Esophagus muscularis mucosa (tissue), 3 donors: ENCODE measurements at regions not wholly inside any gene's neighbourhood (a gene's known extent, or its start where the extent isn't known, plus 50 kb on each side); places are given as distances from the start of the nearest gene placed in this dataset.

ENCODE experiments used
- CTCF ChIP-seq, 3 experiments: fragments of 200-600 bp in 2 of 3; fragments of 450-650 bp in 1 of 3; sonication (generic) in 2 of 3; IDR thresholded peaks; one replicate each; pipeline ENCODE4 v1.5.1; 2017 to 2019; ENCODE audit warnings: antibody characterized with exemption in 3 of 3, mild to moderate bottlenecking in 2 of 3, moderate library complexity in 1 of 3
- POLR2A ChIP-seq: fragments of 450-650 bp; IDR thresholded peaks from one replicate; pipeline ENCODE4 v1.6.1; 2017; ENCODE audit warnings: antibody characterized with exemption, moderate library complexity, mild to moderate bottlenecking, low read depth
- POLR2AphosphoS5 ChIP-seq, 2 donors: sonication (generic); formaldehyde crosslinking; IDR thresholded peaks; one replicate each; pipeline ENCODE4 v1.6.1; 2017; ENCODE audit warnings: antibody characterized with exemption in 2 of 2

- TF ChIP-seq CTCF (IDR thresholded peaks at IDR 0.05) (no peak), POLR2A (no peak), POLR2AphosphoS5 (IDR thresholded peaks at IDR 0.05) (no peak)
Observed at GRCh38 chr18:10291568-10291981, 162.9 kb upstream of the APCDD1 start.
